ENCODE measurements at regions not wholly inside any gene's neighbourhood (a gene's known extent, or its start where the extent isn't known, plus 50 kb on each side); places are given as distances from the start of the nearest gene placed in this dataset.

- no peak overlapping the region for H3K4me3 ChIP-seq
- TF ChIP-seq EZH2 (IDR thresholded peaks at IDR 0.05; ENCODE audit: borderline replicate concordance) (no peak), EZH2phosphoT487 (IDR thresholded peaks at IDR 0.05; ENCODE audit: low read depth, severe bottlenecking, unreplicated experiment) (no peak), CTCF (IDR thresholded peaks at IDR 0.05; ENCODE audit: poor library complexity) (no peak)
- H3K9me3 ChIP-seq (ENCODE audit: low read depth) = no peaks in the 10 kb centered on the region
- 82% methylated on average over 8 of the region's 8 CpGs for WGBS (ENCODE audit: low lambda C conversion rate, missing lambda C conversion rate)
- no peak overlapping the region for H3K4me2 ChIP-seq
- H3K9me2 ChIP-seq (replicated peaks; ENCODE audit: insufficient read depth) = no peaks in the 10 kb centered on the region
- H3K36me3 ChIP-seq (replicated peaks; ENCODE audit: insufficient read depth, low read depth) = no peaks in the 10 kb centered on the region
- no peaks in the 10 kb centered on the region for H3K4me1 ChIP-seq (ENCODE audit: insufficient read depth)
- peaks cover 3% of the 10 kb centered on the region for H3K27me3 ChIP-seq
- H3K27ac ChIP-seq = no peak overlapping the region
- no peaks in the 10 kb centered on the region for H3K79me2 ChIP-seq
- no peak overlapping the region for H2AFZ ChIP-seq
- DNase-seq (ENCODE audit: low spot score) = peak; percentile 14
- H4K20me1 ChIP-seq (ENCODE audit: insufficient read depth, poor library complexity, severe bottlenecking) = no peaks in the 10 kb centered on the region
These were observed 168.1 kb upstream of the TOP1 start for GRCh38 chr20:40860487-40860902.

DNA sequence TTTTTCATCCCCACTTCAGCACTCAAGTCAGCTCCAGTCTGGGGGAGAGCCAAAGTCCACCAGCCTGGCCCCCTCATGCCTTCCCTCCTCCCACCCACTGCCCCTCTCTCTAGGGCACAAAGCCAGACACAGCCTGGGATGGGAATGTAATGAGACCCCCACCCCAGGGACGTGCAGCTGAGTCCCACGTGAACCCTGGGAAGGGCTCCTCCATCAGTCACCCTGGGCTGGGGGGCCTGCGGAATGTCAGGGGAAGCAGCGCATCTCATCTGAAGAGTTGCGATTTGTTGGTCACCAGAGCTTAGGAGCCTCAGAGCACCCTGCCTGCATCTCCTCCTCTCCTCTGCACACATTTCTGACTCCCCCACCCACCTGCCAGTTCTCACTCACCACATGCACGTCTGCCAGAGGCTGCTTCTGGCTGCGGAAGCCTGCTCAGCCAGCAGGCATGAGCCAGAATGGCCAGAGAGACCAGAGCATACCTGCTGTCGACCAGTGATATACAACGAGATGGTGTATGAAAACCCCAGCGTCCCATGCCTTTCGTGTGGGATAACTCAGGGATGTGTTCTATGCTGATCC, 167.1 kb upstream of the TOP1 start:
- DNase-seq (ENCODE audit: low spot score) = no peak
- H3K27ac ChIP-seq = no peak overlapping the region
- H3K9me3 ChIP-seq (ENCODE audit: low read depth) = no peaks in the 10 kb centered on the region
- no peak overlapping the region for H3K4me3 ChIP-seq
- no peak overlapping the region for H3K4me2 ChIP-seq
- H3K4me1 ChIP-seq (ENCODE audit: insufficient read depth) = no peaks in the 10 kb centered on the region
- no peaks in the 10 kb centered on the region for H4K20me1 ChIP-seq (ENCODE audit: insufficient read depth, poor library complexity, severe bottlenecking)
- no peaks in the 10 kb centered on the region for H3K79me2 ChIP-seq
- H3K27me3 ChIP-seq = no peaks in the 10 kb centered on the region
- H2AFZ ChIP-seq = no peak overlapping the region
- WGBS (ENCODE audit: low lambda C conversion rate, missing lambda C conversion rate) = 80% methylated on average over 11 of the region's 11 CpGs
- no peaks in the 10 kb centered on the region for H3K36me3 ChIP-seq (replicated peaks; ENCODE audit: insufficient read depth, low read depth)
- no peak for TF ChIP-seq CTCF (IDR thresholded peaks at IDR 0.05; ENCODE audit: poor library complexity)
- no peak for TF ChIP-seq EZH2phosphoT487 (IDR thresholded peaks at IDR 0.05; ENCODE audit: low read depth, severe bottlenecking, unreplicated experiment)
- no peak for TF ChIP-seq EZH2 (IDR thresholded peaks at IDR 0.05; ENCODE audit: borderline replicate concordance)
- no peaks in the 10 kb centered on the region for H3K9me2 ChIP-seq (replicated peaks; ENCODE audit: insufficient read depth)

DNA sequence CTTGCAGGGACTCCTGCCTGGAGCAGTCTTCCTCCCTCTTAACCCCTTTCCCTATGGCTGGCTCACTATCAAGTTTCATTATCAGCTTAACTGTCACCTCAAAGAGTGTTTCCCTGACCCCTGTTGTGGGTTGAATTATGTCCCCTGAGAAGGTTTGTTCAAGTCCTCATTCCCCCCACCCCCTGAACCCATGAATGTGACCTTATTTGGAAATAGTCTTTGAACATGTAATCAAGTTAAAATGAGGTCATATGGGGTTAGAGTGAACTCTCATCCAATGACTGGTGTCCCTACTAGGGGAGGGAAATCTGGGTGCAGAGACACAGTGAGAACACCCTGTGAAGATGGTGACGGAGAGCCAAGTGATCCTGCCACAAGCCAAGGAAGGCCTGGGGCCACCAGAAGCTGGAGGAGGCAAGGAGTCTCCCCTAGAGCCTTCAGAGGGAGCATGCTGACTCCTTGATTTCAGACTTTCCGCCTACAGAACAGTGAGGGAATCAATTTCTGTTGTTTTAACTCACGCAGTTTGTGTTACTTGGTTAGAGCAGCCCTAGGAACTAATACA, 165.2 kb upstream of the TOP1 start:
- TF ChIP-seq EZH2 (IDR thresholded peaks at IDR 0.05; ENCODE audit: borderline replicate concordance) (no peak), CTCF (IDR thresholded peaks at IDR 0.05; ENCODE audit: poor library complexity) (no peak), EZH2phosphoT487 (IDR thresholded peaks at IDR 0.05; ENCODE audit: low read depth, severe bottlenecking, unreplicated experiment) (no peak)

More for the DNA sequence above, 165.2 kb upstream of the TOP1 start:
- H3K79me2 ChIP-seq = no peaks in the 10 kb centered on the region
- no peaks in the 10 kb centered on the region for H3K36me3 ChIP-seq (replicated peaks; ENCODE audit: insufficient read depth, low read depth)
- 93% methylated on average over 3 of the region's 3 CpGs for whole genome bisulfite sequencing (ENCODE audit: low lambda C conversion rate, missing lambda C conversion rate)
- H4K20me1 ChIP-seq (ENCODE audit: insufficient read depth, poor library complexity, severe bottlenecking) = no peaks in the 10 kb centered on the region
- no peaks in the 10 kb centered on the region for H3K4me1 ChIP-seq (ENCODE audit: insufficient read depth)
- no peaks in the 10 kb centered on the region for H3K9me3 ChIP-seq (ENCODE audit: low read depth)
- no peak overlapping the region for H3K27ac ChIP-seq
- H3K4me2 ChIP-seq = no peak overlapping the region
- no peak for DNase-seq (ENCODE audit: low spot score)
- H3K9me2 ChIP-seq (replicated peaks; ENCODE audit: insufficient read depth) = no peaks in the 10 kb centered on the region
- H2AFZ ChIP-seq = no peak overlapping the region
- no peak overlapping the region for H3K4me3 ChIP-seq
- H3K27me3 ChIP-seq = no peaks in the 10 kb centered on the region

All from hepatocyte (in vitro differentiated cells).